Activated B cell treated with CpG ODN at 0.5 μM for 24 hours (primary cell): ENCODE measurements at regions not wholly inside any gene's neighbourhood (a gene's known extent, or its start where the extent isn't known, plus 50 kb on each side); places are given as distances from the start of the nearest gene placed in this dataset.

Experiments
- ATAC-seq: fragments of 200-7000 bp; cut with Tn5 transposase; one replicate; pipeline ENCODE4 v1.10.0; 2021; ENCODE audit warnings: low read depth, mild to moderate bottlenecking, moderate library complexity
- CTCF ChIA-PET: fragments of 350-600 bp; sonication (Branson Sonifier 250); formaldehyde crosslinking; loops from one replicate; lab custom pipeline; 2021; ENCODE audit warnings: antibody characterized with exemption; lab: Charles Lee
- POLR2A ChIA-PET: fragments of 350-600 bp; sonication (Branson Sonifier 250); formaldehyde crosslinking; loops from one replicate; lab custom pipeline; 2021; ENCODE audit warnings: antibody characterized with exemption; lab: Charles Lee
- DNase-seq: peaks from one replicate; pipeline ENCODE4 v3.0.0; 2022
- H3K27ac Mint-ChIP-seq: one replicate; pipeline ENCODE4 v1.8.0; 2020; ENCODE audit warnings: mixed read lengths
- H3K27me3 Mint-ChIP-seq: one replicate; pipeline ENCODE4 v1.8.0; 2021; ENCODE audit warnings: mixed read lengths
- H3K36me3 Mint-ChIP-seq: one replicate; pipeline ENCODE4 v1.8.0; 2021; ENCODE audit warnings: low read depth, mixed read lengths
- H3K4me1 Mint-ChIP-seq: one replicate; pipeline ENCODE4 v1.8.0; 2021; ENCODE audit warnings: mixed read lengths
- H3K4me3 Mint-ChIP-seq: one replicate; pipeline ENCODE4 v1.8.0; 2020; ENCODE audit warnings: mild to moderate bottlenecking, mixed read lengths
- H3K9me3 Mint-ChIP-seq: one replicate; pipeline ENCODE4 v1.8.0; 2020; ENCODE audit warnings: mixed read lengths
- intact Hi-C: fragments of 100-400 bp; cut with micrococcal nuclease; formaldehyde crosslinking; loops from one replicate; pipeline ENCODE4 v1.15.1; 2024
- TF ChIP-seq, protein P1 (sequence below): fragments of 200-600 bp; IDR thresholded peaks from one replicate; pipeline ENCODE4 v1.8.0; 2022; ENCODE audit warnings: antibody characterized with exemption, mild to moderate bottlenecking

DNA sequence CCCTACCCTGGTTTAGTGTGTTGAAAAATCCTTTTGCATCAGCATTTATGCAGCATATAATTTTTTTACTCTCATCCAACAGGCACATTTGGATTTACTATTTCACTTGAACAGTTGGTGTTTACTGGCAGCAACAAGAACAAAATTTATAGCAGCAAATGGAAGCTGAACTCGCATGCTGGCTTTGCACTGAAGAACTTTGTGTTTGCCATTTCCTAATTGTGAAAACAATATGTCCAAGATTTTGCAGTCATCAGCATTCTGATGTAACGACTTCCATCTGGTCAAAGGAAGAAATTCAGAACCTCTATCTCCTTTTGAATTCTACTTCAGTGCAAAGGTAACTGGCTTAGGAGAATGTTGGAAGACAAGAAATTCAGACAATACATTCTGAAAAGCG lies 131.0 kb downstream of the DLEU7 start:
- no peak overlapping the region for H3K4me3 Mint-ChIP-seq
- intact Hi-C loops = no loop called here
- ATAC-seq = no peak
- DNase-seq = no peak
- TF ChIP-seq, protein P1, sequence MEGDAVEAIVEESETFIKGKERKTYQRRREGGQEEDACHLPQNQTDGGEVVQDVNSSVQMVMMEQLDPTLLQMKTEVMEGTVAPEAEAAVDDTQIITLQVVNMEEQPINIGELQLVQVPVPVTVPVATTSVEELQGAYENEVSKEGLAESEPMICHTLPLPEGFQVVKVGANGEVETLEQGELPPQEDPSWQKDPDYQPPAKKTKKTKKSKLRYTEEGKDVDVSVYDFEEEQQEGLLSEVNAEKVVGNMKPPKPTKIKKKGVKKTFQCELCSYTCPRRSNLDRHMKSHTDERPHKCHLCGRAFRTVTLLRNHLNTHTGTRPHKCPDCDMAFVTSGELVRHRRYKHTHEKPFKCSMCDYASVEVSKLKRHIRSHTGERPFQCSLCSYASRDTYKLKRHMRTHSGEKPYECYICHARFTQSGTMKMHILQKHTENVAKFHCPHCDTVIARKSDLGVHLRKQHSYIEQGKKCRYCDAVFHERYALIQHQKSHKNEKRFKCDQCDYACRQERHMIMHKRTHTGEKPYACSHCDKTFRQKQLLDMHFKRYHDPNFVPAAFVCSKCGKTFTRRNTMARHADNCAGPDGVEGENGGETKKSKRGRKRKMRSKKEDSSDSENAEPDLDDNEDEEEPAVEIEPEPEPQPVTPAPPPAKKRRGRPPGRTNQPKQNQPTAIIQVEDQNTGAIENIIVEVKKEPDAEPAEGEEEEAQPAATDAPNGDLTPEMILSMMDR = no peak
- H3K27ac Mint-ChIP-seq = no peak overlapping the region
- H3K9me3 Mint-ChIP-seq = no peaks in the 10 kb centered on the region
- H3K27me3 Mint-ChIP-seq = no peaks in the 10 kb centered on the region
- ChIA-PET CTCF (interaction anchor here (1.4 kb wide), 1 partner anchor 19 kb away, joined by 3 read pairs; no protein-coding TSS in a partner anchor), POLR2A (no interaction called here)
- H3K36me3 Mint-ChIP-seq = no peaks in the 10 kb centered on the region
- H3K4me1 Mint-ChIP-seq = peaks cover 38% of the 10 kb centered on the region

DNA sequence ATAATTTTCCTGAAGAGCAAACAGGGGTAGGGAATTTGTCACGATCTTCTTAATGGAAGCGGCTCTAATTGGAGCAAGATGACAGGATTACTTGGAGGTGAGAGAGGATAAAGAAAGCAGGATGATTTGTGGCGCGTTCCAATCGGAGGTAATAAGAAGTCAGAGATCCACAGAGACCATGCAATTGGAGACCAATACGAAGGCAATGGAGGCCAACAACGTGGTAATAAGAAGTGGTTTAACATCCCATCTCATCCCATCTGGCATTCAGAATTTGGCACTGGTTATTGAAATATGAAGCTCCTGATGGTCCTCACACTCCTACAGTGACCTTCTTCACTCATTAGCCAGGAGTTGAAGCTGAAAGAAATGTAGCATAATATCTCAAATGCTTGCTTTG lies 130.6 kb downstream of the DLEU7 start:
- Mint-ChIP-seq H3K9me3 (no peaks in the 10 kb centered on the region), H3K4me1 (peaks cover 33% of the 10 kb centered on the region), H3K27me3 (no peaks in the 10 kb centered on the region), H3K36me3 (no peaks in the 10 kb centered on the region), H3K4me3 (no peak overlapping the region), H3K27ac (no peak overlapping the region)
- TF ChIP-seq, protein P1 = no peak
- CTCF ChIA-PET = interaction anchor here (1.4 kb wide), 1 partner anchor 19 kb away, joined by 3 read pairs; no protein-coding TSS in a partner anchor
- POLR2A ChIA-PET = no interaction called here
- DNase-seq (no peak), ATAC-seq (no peak)
- intact Hi-C loops = no loop called here

DNA sequence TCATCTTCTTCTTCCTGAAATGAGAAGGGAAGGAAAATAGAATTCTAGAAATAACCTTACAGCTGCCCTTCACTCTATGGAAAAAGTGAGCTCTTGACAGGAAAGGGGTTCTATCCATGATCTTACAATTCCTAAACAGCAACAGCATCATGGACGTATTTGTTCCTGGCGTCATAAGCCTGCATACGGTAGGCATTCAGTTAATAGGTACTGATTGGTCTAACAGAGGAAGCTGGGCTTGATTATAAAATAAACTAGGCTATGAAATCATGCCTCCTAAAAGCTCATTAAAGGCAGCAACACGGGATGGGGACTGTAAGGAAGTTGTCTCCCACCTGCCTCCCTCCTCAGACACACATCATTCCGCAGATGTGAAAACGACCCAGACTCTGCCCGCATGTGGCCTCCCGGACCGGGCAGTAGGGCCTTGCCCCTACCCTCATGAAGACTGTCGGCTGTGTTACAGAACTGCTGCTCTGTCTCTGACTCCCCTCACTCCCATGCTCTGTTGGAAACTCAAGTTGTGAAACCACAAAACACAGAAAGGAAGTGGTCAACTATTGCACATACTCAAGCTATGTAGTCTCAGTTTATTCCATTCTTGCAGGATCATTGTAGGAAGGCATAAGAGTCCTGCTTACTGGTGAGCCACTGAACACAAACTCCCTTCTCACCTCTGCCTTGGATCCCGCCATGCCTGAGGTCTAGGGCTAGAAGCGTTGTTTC lies 129.8 kb downstream of the DLEU7 start:
- Mint-ChIP-seq H3K27ac (peak overlapping the region; percentile 70), H3K9me3 (no peaks in the 10 kb centered on the region), H3K4me3 (peak overlapping the region; percentile 70), H3K27me3 (no peaks in the 10 kb centered on the region), H3K36me3 (no peaks in the 10 kb centered on the region), H3K4me1 (peaks cover 31% of the 10 kb centered on the region)
- POLR2A ChIA-PET = interaction anchor here (0.5 to 1.6 kb wide), 3 partner anchors 84 to 922 kb away, joined by 3 to 11 read pairs (median 6); partner anchors contain the start of gene KPNA3
- TF ChIP-seq, protein P1 = no peak
- no peak for DNase-seq
- ATAC-seq = peak; percentile 78
- CTCF ChIA-PET = interaction anchor here (1.0 to 1.7 kb wide), 3 partner anchors 10 to 716 kb away, joined by 3 to 6 read pairs (median 4); partner anchors contain the start of gene TRIM13
- intact Hi-C loops = loop anchor here (2.0 kb wide), 1 partner anchor 15 kb away; no protein-coding TSS in a partner anchor

DNA sequence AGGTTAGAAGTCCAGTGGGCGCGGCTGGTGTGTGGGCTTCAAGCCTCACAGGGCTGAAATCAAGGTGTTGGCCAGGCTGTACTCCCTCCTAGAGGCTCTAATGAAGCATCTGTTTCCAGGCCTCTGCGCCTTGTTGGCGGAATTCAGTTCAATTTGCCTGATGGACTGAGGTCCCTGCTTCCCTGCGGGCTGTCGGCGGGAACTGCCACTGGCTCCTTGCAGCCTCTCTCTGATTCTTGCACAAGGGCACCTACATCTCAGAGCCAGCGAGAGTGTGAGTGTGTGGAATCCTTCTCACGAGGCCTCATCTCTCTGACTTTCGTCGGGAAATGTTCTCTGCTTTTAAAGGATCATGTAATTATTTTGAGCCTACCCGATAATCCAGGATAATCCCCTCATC lies 128.6 kb downstream of the DLEU7 start:
- Mint-ChIP-seq H3K4me1 (peaks cover 31% of the 10 kb centered on the region), H3K27me3 (no peaks in the 10 kb centered on the region), H3K27ac (no peak overlapping the region), H3K4me3 (no peak overlapping the region), H3K9me3 (no peaks in the 10 kb centered on the region), H3K36me3 (no peaks in the 10 kb centered on the region)
- POLR2A ChIA-PET = interaction anchor here (0.6 to 1.6 kb wide), 2 partner anchors 85 to 1068 kb away, joined by 7 to 11 read pairs; no protein-coding TSS in a partner anchor
- CTCF ChIA-PET = interaction anchor here (1.0 to 1.7 kb wide), 3 partner anchors 86 to 718 kb away, joined by 4 to 6 read pairs (median 4); partner anchors contain the start of gene TRIM13
- intact Hi-C loops = loop anchor here (2.0 kb wide), 1 partner anchor 14 kb away; no protein-coding TSS in a partner anchor
- no peak for ATAC-seq
- no peak for DNase-seq
- TF ChIP-seq, protein P1 = no peak
